H1 (cell line): ENCODE measurements at regions not wholly inside any gene's neighbourhood (a gene's known extent, or its start where the extent isn't known, plus 50 kb on each side); places are given as distances from the start of the nearest gene placed in this dataset.

Source experiments
- SP1 ChIP-seq: IDR thresholded peaks from 2 replicates; pipeline ENCODE4 v1.6.1; 2011; ENCODE audit warnings: low read depth, low read length
- TF ChIP-seq, protein P1 (sequence below), 3 experiments: IDR thresholded peaks; 1 replicate in 2 of 3; 2 replicates in 1 of 3; pipeline versions ENCODE4 v1.5.1 to v1.6.1; 2011; ENCODE audit warnings: low read length in 3 of 3, mild to moderate bottlenecking in 3 of 3, inconsistent platforms in 2 of 3, low read depth in 1 of 3, moderate library complexity in 1 of 3; ENCODE audit not compliant: insufficient read depth in 1 of 3; ENCODE audit errors: control extremely low read depth in 1 of 3

DNA sequence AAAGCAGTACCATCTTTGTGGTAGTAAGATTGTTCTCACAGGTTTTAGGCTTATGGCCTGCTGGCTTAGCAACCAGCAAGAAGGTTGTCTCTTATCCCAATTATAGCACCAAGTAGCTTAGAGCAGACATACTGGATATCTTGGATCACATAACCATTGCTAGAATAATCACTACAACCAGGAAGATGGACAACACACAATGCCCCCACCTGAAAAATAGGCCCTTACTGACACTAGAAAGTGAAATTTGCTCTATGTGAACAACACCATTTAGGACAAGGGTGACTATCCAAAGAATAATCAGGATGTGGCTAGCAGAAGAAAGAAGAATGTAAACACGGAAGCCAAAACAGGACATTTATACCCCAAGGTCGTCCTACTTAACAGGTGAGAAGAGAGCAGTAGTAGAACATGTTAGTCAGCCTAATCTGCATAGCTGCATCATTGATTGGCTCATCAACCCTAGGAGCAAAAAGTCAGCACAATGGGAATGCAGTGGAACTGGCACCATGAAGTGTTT is 172.7 kb upstream of the MARCKS start:
- TF ChIP-seq, protein P1, sequence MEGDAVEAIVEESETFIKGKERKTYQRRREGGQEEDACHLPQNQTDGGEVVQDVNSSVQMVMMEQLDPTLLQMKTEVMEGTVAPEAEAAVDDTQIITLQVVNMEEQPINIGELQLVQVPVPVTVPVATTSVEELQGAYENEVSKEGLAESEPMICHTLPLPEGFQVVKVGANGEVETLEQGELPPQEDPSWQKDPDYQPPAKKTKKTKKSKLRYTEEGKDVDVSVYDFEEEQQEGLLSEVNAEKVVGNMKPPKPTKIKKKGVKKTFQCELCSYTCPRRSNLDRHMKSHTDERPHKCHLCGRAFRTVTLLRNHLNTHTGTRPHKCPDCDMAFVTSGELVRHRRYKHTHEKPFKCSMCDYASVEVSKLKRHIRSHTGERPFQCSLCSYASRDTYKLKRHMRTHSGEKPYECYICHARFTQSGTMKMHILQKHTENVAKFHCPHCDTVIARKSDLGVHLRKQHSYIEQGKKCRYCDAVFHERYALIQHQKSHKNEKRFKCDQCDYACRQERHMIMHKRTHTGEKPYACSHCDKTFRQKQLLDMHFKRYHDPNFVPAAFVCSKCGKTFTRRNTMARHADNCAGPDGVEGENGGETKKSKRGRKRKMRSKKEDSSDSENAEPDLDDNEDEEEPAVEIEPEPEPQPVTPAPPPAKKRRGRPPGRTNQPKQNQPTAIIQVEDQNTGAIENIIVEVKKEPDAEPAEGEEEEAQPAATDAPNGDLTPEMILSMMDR (IDR thresholded peaks at IDR 0.05; ENCODE audit: control extremely low read depth in 1 of 3, insufficient read depth in 1 of 3, low read depth in 1 of 3, low read length in 3 of 3) = no peak
- no peak for TF ChIP-seq SP1
